Chondrocyte (in vitro differentiated cells): ENCODE measurements at regions not wholly inside any gene's neighbourhood (a gene's known extent, or its start where the extent isn't known, plus 50 kb on each side); places are given as distances from the start of the nearest gene placed in this dataset.
"Not testable (repeated sequence)": the region's sequence is repeated elsewhere in the genome, so short reads cannot be mapped to it uniquely, and the experiment has no call there.

Experiments
- DNase-seq: peaks from one replicate; pipeline ENCODE4 v3.0.0; 2021; ENCODE audit warnings: mixed read lengths, low spot score
- H3K27ac Mint-ChIP-seq: one replicate; pipeline ENCODE4 v1.8.0; 2021; ENCODE audit warnings: mild to moderate bottlenecking, moderate library complexity, mixed read lengths; ENCODE audit not compliant: unreplicated experiment
- H3K27me3 Mint-ChIP-seq: 2 replicates; pipeline ENCODE4 v1.8.0; 2021; ENCODE audit warnings: low read depth, mixed read lengths
- H3K36me3 Mint-ChIP-seq: 2 replicates; pipeline ENCODE4 v1.8.0; 2021; ENCODE audit warnings: low read depth, mixed read lengths
- H3K4me1 Mint-ChIP-seq: 2 replicates; pipeline ENCODE4 v1.8.0; 2021; ENCODE audit warnings: low read depth, mild to moderate bottlenecking, mixed read lengths
- H3K4me3 Mint-ChIP-seq: one replicate; pipeline ENCODE4 v1.8.0; 2021; ENCODE audit warnings: mild to moderate bottlenecking, moderate library complexity, mixed read lengths; ENCODE audit not compliant: unreplicated experiment
- H3K9me3 Mint-ChIP-seq: 2 replicates; pipeline ENCODE4 v1.8.0; 2021; ENCODE audit warnings: low read depth, mixed read lengths
- TF ChIP-seq, protein P1 (sequence below): fragments of 200-600 bp; sonication (generic); IDR thresholded peaks from 2 replicates; pipeline ENCODE4 v1.5.0; 2021; ENCODE audit warnings: antibody characterized with exemption, mild to moderate bottlenecking, moderate library complexity

GRCh38 chr2:16349811-16350210 is 315.8 kb downstream of the CYRIA start:
- H3K9me3 Mint-ChIP-seq = peaks cover 13% of the 10 kb centered on the region
- no peaks in the 10 kb centered on the region for H3K4me1 Mint-ChIP-seq

DNA sequence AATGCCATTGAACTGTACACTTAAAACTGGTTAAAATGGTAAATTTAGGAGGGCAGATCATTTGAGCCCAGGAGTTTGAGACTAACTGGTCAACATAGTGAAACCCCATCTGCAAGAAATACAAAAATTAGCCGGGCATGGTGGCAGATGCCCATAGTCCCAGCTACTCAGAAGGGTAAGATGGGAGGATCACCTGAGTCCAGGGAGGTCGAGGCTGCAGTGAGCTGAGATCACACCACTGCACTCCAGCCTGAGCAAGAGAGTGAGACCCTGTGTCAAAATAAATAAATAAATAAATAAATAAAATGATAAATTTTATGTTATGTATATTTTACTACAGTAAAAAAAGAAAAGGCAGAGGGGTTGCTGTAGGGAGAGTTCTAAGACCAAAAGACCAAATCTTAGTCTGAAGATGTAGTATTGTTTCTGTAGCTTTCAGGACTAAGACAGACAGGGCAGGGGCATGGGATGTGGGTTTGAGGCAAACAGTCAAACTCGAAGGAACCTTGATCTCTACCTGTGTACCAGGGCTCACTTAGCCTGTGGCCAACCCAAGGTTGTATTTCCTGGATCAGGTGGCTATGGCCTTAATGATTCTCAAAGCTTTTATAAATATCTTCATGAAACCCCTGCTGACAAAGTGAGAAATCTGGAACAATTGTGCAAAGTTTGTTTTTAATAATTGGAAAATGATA is 316.7 kb downstream of the CYRIA start:
- Mint-ChIP-seq H3K27me3 (no peaks in the 10 kb centered on the region), H3K9me3 (peaks cover 13% of the 10 kb centered on the region), H3K27ac (no peak overlapping the region)

More at GRCh38 chr2:16349811-16350210, 315.8 kb downstream of the CYRIA start:
- no peak for DNase-seq
- TF ChIP-seq, protein P1, sequence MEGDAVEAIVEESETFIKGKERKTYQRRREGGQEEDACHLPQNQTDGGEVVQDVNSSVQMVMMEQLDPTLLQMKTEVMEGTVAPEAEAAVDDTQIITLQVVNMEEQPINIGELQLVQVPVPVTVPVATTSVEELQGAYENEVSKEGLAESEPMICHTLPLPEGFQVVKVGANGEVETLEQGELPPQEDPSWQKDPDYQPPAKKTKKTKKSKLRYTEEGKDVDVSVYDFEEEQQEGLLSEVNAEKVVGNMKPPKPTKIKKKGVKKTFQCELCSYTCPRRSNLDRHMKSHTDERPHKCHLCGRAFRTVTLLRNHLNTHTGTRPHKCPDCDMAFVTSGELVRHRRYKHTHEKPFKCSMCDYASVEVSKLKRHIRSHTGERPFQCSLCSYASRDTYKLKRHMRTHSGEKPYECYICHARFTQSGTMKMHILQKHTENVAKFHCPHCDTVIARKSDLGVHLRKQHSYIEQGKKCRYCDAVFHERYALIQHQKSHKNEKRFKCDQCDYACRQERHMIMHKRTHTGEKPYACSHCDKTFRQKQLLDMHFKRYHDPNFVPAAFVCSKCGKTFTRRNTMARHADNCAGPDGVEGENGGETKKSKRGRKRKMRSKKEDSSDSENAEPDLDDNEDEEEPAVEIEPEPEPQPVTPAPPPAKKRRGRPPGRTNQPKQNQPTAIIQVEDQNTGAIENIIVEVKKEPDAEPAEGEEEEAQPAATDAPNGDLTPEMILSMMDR = no peak
- Mint-ChIP-seq H3K4me3 (no peak overlapping the region), H3K36me3 (no peaks in the 10 kb centered on the region), H3K27me3 (no peaks in the 10 kb centered on the region), H3K27ac (no peak overlapping the region)

GRCh38 chr2:16346671-16347070 is 319.0 kb downstream of the CYRIA start:
- H3K27me3 Mint-ChIP-seq = no peaks in the 10 kb centered on the region
- no peak overlapping the region for H3K27ac Mint-ChIP-seq
- H3K36me3 Mint-ChIP-seq = no peaks in the 10 kb centered on the region
- TF ChIP-seq, protein P1 = no peak
- no peaks in the 10 kb centered on the region for H3K4me1 Mint-ChIP-seq
- H3K9me3 Mint-ChIP-seq = peaks cover 7% of the 10 kb centered on the region
- DNase-seq = no peak
- no peak overlapping the region for H3K4me3 Mint-ChIP-seq

More for the DNA sequence above, 316.7 kb downstream of the CYRIA start:
- DNase-seq = no peak
- H3K36me3 Mint-ChIP-seq = no peaks in the 10 kb centered on the region
- TF ChIP-seq, protein P1 = no peak
- no peak overlapping the region for H3K4me3 Mint-ChIP-seq
- H3K4me1 Mint-ChIP-seq = no peaks in the 10 kb centered on the region

DNA sequence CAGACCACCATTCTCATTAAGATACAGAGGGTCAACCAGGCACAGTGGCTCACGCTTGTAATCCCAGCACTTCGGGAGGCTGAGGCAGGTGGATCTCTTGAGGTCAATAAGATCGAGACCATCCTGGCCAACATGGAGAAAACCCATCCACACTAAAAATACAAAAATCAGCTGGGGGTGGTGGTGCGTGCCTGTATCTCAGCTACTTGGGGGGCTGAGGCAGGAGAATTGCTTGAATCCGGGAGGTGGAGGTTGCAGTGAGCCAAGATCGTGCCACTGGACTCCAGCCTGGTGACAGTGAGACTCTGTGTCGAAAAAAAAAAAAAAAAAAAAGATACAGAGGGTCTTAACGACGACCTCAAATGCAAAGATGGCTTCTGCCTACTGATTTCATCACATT is 320.4 kb downstream of the CYRIA start:
- not testable (repeated sequence) for H3K36me3 Mint-ChIP-seq, H3K4me3 Mint-ChIP-seq, H3K4me1 Mint-ChIP-seq, H3K27me3 Mint-ChIP-seq, DNase-seq, H3K27ac Mint-ChIP-seq, H3K9me3 Mint-ChIP-seq

DNA sequence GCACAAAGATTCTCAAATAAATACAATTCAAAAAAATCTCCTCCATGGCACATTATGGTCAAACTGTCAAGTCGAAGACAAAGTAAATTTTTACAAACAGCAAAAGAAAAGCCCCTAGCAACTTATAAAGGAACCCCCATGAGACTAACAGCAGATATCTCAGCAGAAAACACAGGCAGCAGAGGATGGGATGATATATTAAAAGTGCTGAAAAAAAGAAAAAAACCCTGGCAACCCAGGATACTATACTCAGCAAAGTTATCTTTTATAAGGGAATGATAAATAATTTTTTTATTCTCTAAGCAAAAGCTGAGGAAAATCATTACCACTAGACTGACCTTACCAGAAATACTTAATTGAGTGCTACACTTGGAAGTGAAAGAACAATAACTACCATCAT is 326.4 kb downstream of the CYRIA start:
- TF ChIP-seq, protein P1 = no peak
- Mint-ChIP-seq H3K27ac (no peak overlapping the region), H3K27me3 (peaks cover 2% of the 10 kb centered on the region), H3K4me3 (no peak overlapping the region), H3K9me3 (peaks cover 25% of the 10 kb centered on the region), H3K4me1 (no peaks in the 10 kb centered on the region), H3K36me3 (no peaks in the 10 kb centered on the region)
- no peak for DNase-seq

- H3K9me3 Mint-ChIP-seq = peaks cover 25% of the 10 kb centered on the region
- no peak for DNase-seq
- no peaks in the 10 kb centered on the region for H3K4me1 Mint-ChIP-seq
- peaks cover 2% of the 10 kb centered on the region for H3K27me3 Mint-ChIP-seq
- H3K36me3 Mint-ChIP-seq = no peaks in the 10 kb centered on the region
- TF ChIP-seq, protein P1 = no peak
- no peak overlapping the region for H3K27ac Mint-ChIP-seq
- H3K4me3 Mint-ChIP-seq = no peak overlapping the region
Observed at GRCh38 chr2:16338026-16338425, 327.6 kb downstream of the CYRIA start.
